GM12873 (cell line): ENCODE measurements at regions not wholly inside any gene's neighbourhood (a gene's known extent, or its start where the extent isn't known, plus 50 kb on each side); places are given as distances from the start of the nearest gene placed in this dataset.

Source experiments
- CTCF ChIP-seq: IDR thresholded peaks from 2 replicates; pipeline ENCODE4 v1.5.1; 2012; ENCODE audit warnings: low read depth, mild to moderate bottlenecking, moderate library complexity, low read length, control low read depth; ENCODE audit not compliant: insufficient read depth; ENCODE audit errors: missing control alignments

GRCh38 chr11:15565880-15566279, 451.2 kb downstream of the INSC start:
- no peak for TF ChIP-seq CTCF

- no peak for TF ChIP-seq CTCF
Observed at GRCh38 chr11:15568440-15568839, 453.7 kb downstream of the INSC start.

GRCh38 chr11:15569305-15570025, 454.7 kb downstream of the INSC start:
- no peak for TF ChIP-seq CTCF

- no peak for TF ChIP-seq CTCF
Observed at GRCh38 chr11:15575409-15575808, 460.7 kb downstream of the INSC start.

- no peak for TF ChIP-seq CTCF
Observed at GRCh38 chr11:15576769-15577168, 462.0 kb downstream of the INSC start.

- no peak for TF ChIP-seq CTCF
Observed at GRCh38 chr11:15577519-15577918, 462.8 kb downstream of the INSC start.

GRCh38 chr11:15579287-15580001, 464.7 kb downstream of the INSC start:
- TF ChIP-seq CTCF = no peak
